K562 (cell line): ENCODE measurements at regions not wholly inside any gene's neighbourhood (a gene's known extent, or its start where the extent isn't known, plus 50 kb on each side); places are given as distances from the start of the nearest gene placed in this dataset.

Experiments
- ATAC-seq: fragments of 200-7000 bp; cut with Tn5 transposase; 3 replicates; pipeline ENCODE4 v1.9.1; 2020; ENCODE audit warnings: moderate library complexity
- BruUV-seq: library from RNA; stranded (reverse); fragments of 400-500 nt; replicated peaks from 2 replicates; lab custom pipeline; 2021; lab: Mats Ljungman, UMichigan
- CTCF ChIA-PET: fragments of 300-600 bp; formaldehyde crosslinking; extraction: SDS; loops from one replicate; lab custom pipeline; 2021; ENCODE audit warnings: low intra/inter-chr PET ratio; lab: Yijun Ruan, JAX
- POLR2A ChIA-PET: fragments of 300-600, 350-650 bp; sonication (Branson Sonifier 250); formaldehyde crosslinking; extraction: SDS; loops from one replicate; lab custom pipeline; 2021; ENCODE audit warnings: antibody characterized with exemption, inconsistent platforms; lab: Yijun Ruan, JAX
- DNase-seq, 4 experiments: peaks; one replicate each; pipeline versions ENCODE4 v3.0.0 to v3.0.0-alpha.2; 2011 to 2018; ENCODE audit warnings: low spot score in 3 of 4, mixed read lengths in 3 of 4; ENCODE audit errors: extremely low read depth in 1 of 4
- FAIRE-seq: peaks from 2 replicates; lab custom pipeline; 2011; peaks lifted over from hg19 to GRCh38; lab: Jason Lieb, UNC
- H2AFZ ChIP-seq: 2 replicates; pipeline ENCODE4 v1.6.0; 2011; ENCODE audit warnings: low read depth, low read length, control low read depth, inconsistent platforms
- H3K27ac ChIP-seq: fragments of 200-600 bp; 3 replicates; pipeline ENCODE4 v1.8.0; 2011; ENCODE audit warnings: low read depth, mild to moderate bottlenecking, control low read depth, inconsistent platforms, low read length, moderate library complexity, mixed read lengths; ENCODE audit errors: extremely low read depth
- H3K27me3 ChIP-seq, 2 experiments: fragments of 300-600 bp in 1 of 2; 2 replicates in 1 of 2; 3 replicates in 1 of 2; pipeline versions ENCODE4 v1.6.0 to v1.8.0; 2011; ENCODE audit warnings: inconsistent platforms in 2 of 2, low read length in 2 of 2, mild to moderate bottlenecking in 1 of 2, mixed read lengths in 1 of 2, moderate library complexity in 1 of 2; ENCODE audit not compliant: control insufficient read depth in 2 of 2, insufficient read depth in 2 of 2
- H3K36me3 ChIP-seq: fragments of 300-600 bp; 3 replicates; pipeline ENCODE4 v1.8.0; 2011; ENCODE audit warnings: mild to moderate bottlenecking, low read length, inconsistent platforms; ENCODE audit not compliant: control insufficient read depth, insufficient read depth
- H3K4me1 ChIP-seq, 2 experiments: fragments of 200-600 bp in 1 of 2; replicated peaks in 1 of 2; 2 replicates in 1 of 2; 3 replicates in 1 of 2; pipeline versions ENCODE4 v1.5.1 to v1.8.0; 2011; ENCODE audit warnings: inconsistent platforms in 2 of 2, low read length in 2 of 2, mild to moderate bottlenecking in 1 of 2, mixed read lengths in 1 of 2, moderate library complexity in 1 of 2; ENCODE audit not compliant: control insufficient read depth in 2 of 2, insufficient read depth in 2 of 2
- H3K4me2 ChIP-seq: 2 replicates; pipeline ENCODE4 v1.6.1; 2011; ENCODE audit warnings: low read length, control low read depth, inconsistent platforms, mixed read lengths; ENCODE audit not compliant: insufficient read depth
- H3K4me3 ChIP-seq: fragments of 200-600 bp; sonication (generic), shearing (Covaris generic); 2 replicates; pipeline ENCODE4 v1.5.1; 2016; ENCODE audit warnings: control low read depth, inconsistent platforms
- H3K79me2 ChIP-seq: fragments of 200-600 bp; 3 replicates; pipeline ENCODE4 v1.8.0; 2011; ENCODE audit warnings: low read length, inconsistent platforms; ENCODE audit not compliant: control insufficient read depth, insufficient read depth
- H3K9ac ChIP-seq, 2 experiments: 2 replicates each; pipeline versions ENCODE4 v1.6.0 to v1.6.1; 2011; ENCODE audit warnings: low read depth in 2 of 2, low read length in 2 of 2, control low read depth in 1 of 2, inconsistent platforms in 1 of 2, mild to moderate bottlenecking in 1 of 2, mixed read lengths in 1 of 2; ENCODE audit not compliant: insufficient read depth in 1 of 2
- H3K9me1 ChIP-seq: one replicate; pipeline ENCODE4 v1.6.0; 2011; ENCODE audit warnings: inconsistent platforms, mild to moderate bottlenecking, low read length, moderate library complexity; ENCODE audit not compliant: control insufficient read depth, insufficient read depth
- H3K9me3 ChIP-seq: replicated peaks from 2 replicates; pipeline ENCODE4 v1.5.1; 2011; ENCODE audit warnings: low read depth, low read length, inconsistent platforms; ENCODE audit not compliant: control insufficient read depth, insufficient read depth
- H4K20me1 ChIP-seq: replicated peaks from 2 replicates; pipeline ENCODE4 v1.6.1; 2011; ENCODE audit warnings: low read length, inconsistent platforms, mixed read lengths; ENCODE audit not compliant: control insufficient read depth, insufficient read depth
- ATF1 ChIP-seq, 2 experiments: fragments of 450-650 bp in 1 of 2; IDR thresholded peaks; 2 replicates each; pipeline ENCODE4 v1.6.1; 2016; ENCODE audit warnings: missing compliant biosample characterization in 1 of 2, missing genetic modification characterization in 1 of 2
- CBFA2T2 ChIP-seq: fragments of 450-650 bp; conservative IDR thresholded peaks from 2 replicates; pipeline ENCODE4 v1.6.1; 2017; ENCODE audit warnings: mild to moderate bottlenecking
- CBX5 ChIP-seq: IDR thresholded peaks from 2 replicates; pipeline ENCODE4 v1.6.1; 2014; ENCODE audit warnings: low read depth, borderline replicate concordance
- ID3 ChIP-seq, 2 experiments: fragments of 250-450 bp in 1 of 2; fragments of 450-650 bp in 1 of 2; sonication (Bioruptor Pico) in 1 of 2; IDR thresholded peaks; 2 replicates each; pipeline versions ENCODE4 v1.6.1 to v1.8.0; 2016 to 2021; ENCODE audit warnings: mild to moderate bottlenecking in 2 of 2, moderate library complexity in 2 of 2, missing compliant biosample characterization in 1 of 2, missing genetic modification characterization in 1 of 2
- NCOA4 ChIP-seq: fragments of 450-650 bp; IDR thresholded peaks from 2 replicates; pipeline ENCODE4 v1.6.1; 2018; ENCODE audit warnings: mild to moderate bottlenecking; ENCODE audit not compliant: partially characterized antibody
- NR2F6 ChIP-seq: fragments of 450-650 bp; formaldehyde crosslinking; IDR thresholded peaks from 2 replicates; pipeline ENCODE4 v1.4.0; 2020; ENCODE audit warnings: mild to moderate bottlenecking
- NRF1 ChIP-seq, 2 experiments: fragments of 450-650 bp; IDR thresholded peaks in 1 of 2; conservative IDR thresholded peaks in 1 of 2; 2 replicates each; pipeline ENCODE4 v1.6.1; 2014; ENCODE audit warnings: mild to moderate bottlenecking in 2 of 2
- RBM14 ChIP-seq: fragments of 200-400 bp; formaldehyde crosslinking; IDR thresholded peaks from 2 replicates; pipeline ENCODE4 v1.6.1; 2018; ENCODE audit warnings: low read depth, mild to moderate bottlenecking, low read length, moderate library complexity, borderline replicate concordance; ENCODE audit not compliant: insufficient read depth
- SLC30A9 ChIP-seq: fragments of 250-450 bp; sonication (Bioruptor Pico); IDR thresholded peaks from 2 replicates; pipeline ENCODE4 v1.8.0; 2022; ENCODE audit warnings: mild to moderate bottlenecking, moderate library complexity
- SMARCE1 ChIP-seq: fragments of 450-650 bp; IDR thresholded peaks from 2 replicates; pipeline ENCODE4 v1.7.1; 2016; ENCODE audit warnings: mild to moderate bottlenecking
- TAL1 ChIP-seq: fragments of 450-650 bp; IDR thresholded peaks from 2 replicates; pipeline ENCODE4 v1.6.1; 2016; ENCODE audit warnings: mild to moderate bottlenecking
- TCF7L2 ChIP-seq: fragments of 150-350 bp; IDR thresholded peaks from 2 replicates; pipeline ENCODE4 v1.6.1; 2016; ENCODE audit warnings: low read depth, mild to moderate bottlenecking, low read length, moderate library complexity
- THAP12 ChIP-seq: fragments of 250-450 bp; sonication (Bioruptor Pico); IDR thresholded peaks from 2 replicates; pipeline ENCODE4 v1.9.0; 2021; ENCODE audit warnings: mild to moderate bottlenecking, inconsistent platforms
- ZBTB33 ChIP-seq: sonication (generic); formaldehyde crosslinking; IDR thresholded peaks from 2 replicates; pipeline ENCODE4 v1.8.1; 2023; ENCODE audit warnings: mild to moderate bottlenecking, missing genetic modification reagents
- ZBTB34 ChIP-seq: fragments of 250-450 bp; sonication (Bioruptor Pico); IDR thresholded peaks from 2 replicates; pipeline ENCODE4 v1.8.0; 2021; ENCODE audit warnings: mild to moderate bottlenecking, moderate library complexity
- ZNF57 ChIP-seq: fragments of 450-650 bp; formaldehyde crosslinking; IDR thresholded peaks from 2 replicates; pipeline ENCODE4 v1.4.0; 2020; ENCODE audit warnings: mild to moderate bottlenecking, moderate library complexity
- ZNF764 ChIP-seq: fragments of 250-450 bp; sonication (Bioruptor Pico); IDR thresholded peaks from 2 replicates; pipeline ENCODE4 v1.4.0; 2020; ENCODE audit warnings: low read depth, mild to moderate bottlenecking, moderate library complexity
- ZNF778 ChIP-seq: fragments of 450-650 bp; formaldehyde crosslinking; IDR thresholded peaks from 2 replicates; pipeline ENCODE4 v1.4.0; 2020; ENCODE audit warnings: mild to moderate bottlenecking, moderate library complexity
- WGBS: fragments of 100-300 bp; shearing (Covaris generic); methylation state at CpG from one replicate; pipeline ENCODE4 v1.1.6; 2016; ENCODE audit warnings: low coverage, mixed read lengths; ENCODE audit not compliant: insufficient coverage; ENCODE audit errors: missing lambda C conversion rate; 5-methylcytosine and 5-hydroxymethylcytosine counted together
- in situ Hi-C: fragments of 300-500 bp; cut with MboI; formaldehyde crosslinking; loops from 4 replicates; pipeline ENCODE4 v1.15.0; 2018; ENCODE audit warnings: inconsistent platforms, mixed read lengths
- intact Hi-C: fragments of 100-400 bp; cut with micrococcal nuclease; formaldehyde crosslinking; loops from 2 replicates; pipeline ENCODE4 v1.14.2; 2022

- H3K36me3 ChIP-seq, result no peaks in the 10 kb centered on the region
- CTCF ChIA-PET, result no interaction called here
- H3K4me3 ChIP-seq, result no peak overlapping the region
- TF ChIP-seq THAP12 (CRISPR knock-in tag) (no peak), NCOA4 (no peak), SLC30A9 (CRISPR knock-in tag) (no peak), ATF1 (CRISPR knock-in tag; IDR thresholded peaks at IDR 0.05) (no peak), ATF1 (tag; IDR thresholded peaks at IDR 0.05) (no peak), ZBTB33 (CRISPR knock-in tag) (no peak), SMARCE1 (no peak), ZBTB34 (CRISPR knock-in tag) (no peak), RBM14 (no peak), ZNF764 (CRISPR knock-in tag) (no peak), TCF7L2 (no peak), CBFA2T2 (no peak), NR2F6 (CRISPR knock-in tag) (no peak), ZNF57 (no peak), NRF1 (conservative IDR thresholded peaks at IDR 0.05 in 1 of 2, IDR thresholded peaks at IDR 0.05 in 1 of 2) (no peak), CBX5 (no peak), TAL1 (no peak), ZNF778 (CRISPR knock-in tag) (no peak), ID3 (CRISPR knock-in tag; IDR thresholded peaks at IDR 0.05) (no peak), ID3 (tag; IDR thresholded peaks at IDR 0.05) (no peak)
- 2% methylated on average over 2 of the region's 2 CpGs for WGBS
- H3K27me3 ChIP-seq, result no peaks in the 10 kb centered on the region
- H3K9me3 ChIP-seq, result no peaks in the 10 kb centered on the region; the same call in 1 of the 2 replicates
- H3K9me1 ChIP-seq, result no peaks in the 10 kb centered on the region
- no peak for DNase-seq
- in situ Hi-C loops (no loop called here), intact Hi-C loops (no loop called here)
- no peak for FAIRE-seq
- no peak overlapping the region for H2AFZ ChIP-seq
- BruUV-seq, result no TSS peak
- H3K9ac ChIP-seq, result no peak overlapping the region
- H3K79me2 ChIP-seq, result no peaks in the 10 kb centered on the region
- H4K20me1 ChIP-seq, result no peaks in the 10 kb centered on the region
- POLR2A ChIA-PET, result no interaction called here
- no peaks in the 10 kb centered on the region for H3K4me1 ChIP-seq
- H3K27ac ChIP-seq, result no peak overlapping the region
- no peak overlapping the region for H3K4me2 ChIP-seq
- no peak for ATAC-seq
Measured at GRCh38 chr11:128086794-128087193, 500.6 kb downstream of the ETS1 start.
